AG04450 (cell line): ENCODE measurements at regions not wholly inside any gene's neighbourhood (a gene's known extent, or its start where the extent isn't known, plus 50 kb on each side); places are given as distances from the start of the nearest gene placed in this dataset.
"Not testable (repeated sequence)": the region's sequence is repeated elsewhere in the genome, so short reads cannot be mapped to it uniquely, and the experiment has no call there.

Source experiments
- CTCF ChIA-PET: fragments of 300-600, 350-600 bp; formaldehyde crosslinking; extraction: SDS; loops from one replicate; lab custom pipeline; 2022; ENCODE audit warnings: antibody characterized with exemption, inconsistent platforms; lab: Charles Lee
- POLR2A ChIA-PET: fragments of 350-600 bp; formaldehyde crosslinking; extraction: SDS; loops from one replicate; lab custom pipeline; 2021; ENCODE audit warnings: antibody characterized with exemption, inconsistent platforms; lab: Yijun Ruan, JAX
- DNase-seq: peaks from one replicate; pipeline ENCODE4 v3.0.0-alpha.2; 2011; ENCODE audit warnings: low read depth, low spot score
- H3K27ac ChIP-seq: one replicate; pipeline ENCODE4 v1.5.1; 2012; ENCODE audit warnings: low read depth, low read length, control low read depth
- H3K27me3 ChIP-seq: one replicate; pipeline ENCODE4 v1.6.0; 2012; ENCODE audit warnings: low read length; ENCODE audit not compliant: control insufficient read depth, insufficient read depth
- H3K4me3 ChIP-seq: 2 replicates; pipeline ENCODE4 v1.5.1; 2011; ENCODE audit warnings: mild to moderate bottlenecking, low read depth, low read length, control low read depth
- H3K9me3 ChIP-seq: 2 replicates; pipeline ENCODE4 v1.5.1; 2012; ENCODE audit warnings: low read length; ENCODE audit not compliant: control insufficient read depth, insufficient read depth
- CTCF ChIP-seq: IDR thresholded peaks from 2 replicates; pipeline ENCODE4 v1.5.1; 2011; ENCODE audit warnings: low read depth, low read length, control low read depth, inconsistent platforms

DNA sequence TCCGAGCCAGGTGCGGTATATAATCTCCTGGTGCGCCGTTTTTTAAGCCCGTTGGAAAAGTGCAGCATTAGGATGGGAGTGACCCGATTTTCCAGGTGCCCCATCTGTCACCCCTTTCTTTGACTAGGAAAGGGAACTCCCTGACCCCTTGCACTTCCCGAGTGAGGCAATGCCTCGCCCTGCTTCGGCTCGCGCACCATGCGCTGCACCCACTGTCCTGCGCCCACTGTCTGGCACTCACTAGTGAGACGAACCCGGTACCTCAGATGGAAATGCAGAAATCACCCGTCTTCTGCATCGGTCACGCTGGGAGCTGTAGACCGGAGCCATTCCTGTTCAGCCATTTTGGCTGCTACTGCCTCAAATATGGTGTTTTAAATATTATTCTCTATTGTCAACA is 198.0 kb downstream of the MEIS1 start:
- DNase-seq, H3K27ac ChIP-seq, H3K9me3 ChIP-seq, H3K27me3 ChIP-seq, CTCF ChIA-PET, POLR2A ChIA-PET, H3K4me3 ChIP-seq: not testable (repeated sequence)

- no peaks in the 10 kb centered on the region for H3K27me3 ChIP-seq
- ChIA-PET POLR2A (no interaction called here), CTCF (no interaction called here)
- TF ChIP-seq CTCF = no peak
- no peak overlapping the region for H3K4me3 ChIP-seq
- no peak for DNase-seq
- H3K27ac ChIP-seq = no peak overlapping the region
- H3K9me3 ChIP-seq = peaks cover 4% of the 10 kb centered on the region; the same call in 1 of the 2 replicates
Observed at GRCh38 chr2:66633631-66634030, 198.7 kb downstream of the MEIS1 start.

GRCh38 chr2:66634784-66635183 is 199.9 kb downstream of the MEIS1 start:
- Histone ChIP-seq H3K9me3 (peaks cover 4% of the 10 kb centered on the region; the same call in 1 of the 2 replicates), H3K27ac (no peak overlapping the region), H3K27me3 (no peaks in the 10 kb centered on the region), H3K4me3 (no peak overlapping the region)
- POLR2A ChIA-PET = no interaction called here
- no peak for DNase-seq
- CTCF ChIA-PET = no interaction called here
- no peak for TF ChIP-seq CTCF

- TF ChIP-seq CTCF = no peak
- Histone ChIP-seq H3K4me3 (no peak overlapping the region), H3K9me3 (no peaks in the 10 kb centered on the region), H3K27ac (no peak overlapping the region), H3K27me3 (no peaks in the 10 kb centered on the region)
- no peak for DNase-seq
- CTCF ChIA-PET = no interaction called here
- POLR2A ChIA-PET = no interaction called here
Observed at GRCh38 chr2:66641685-66642084, 206.8 kb downstream of the MEIS1 start.

DNA sequence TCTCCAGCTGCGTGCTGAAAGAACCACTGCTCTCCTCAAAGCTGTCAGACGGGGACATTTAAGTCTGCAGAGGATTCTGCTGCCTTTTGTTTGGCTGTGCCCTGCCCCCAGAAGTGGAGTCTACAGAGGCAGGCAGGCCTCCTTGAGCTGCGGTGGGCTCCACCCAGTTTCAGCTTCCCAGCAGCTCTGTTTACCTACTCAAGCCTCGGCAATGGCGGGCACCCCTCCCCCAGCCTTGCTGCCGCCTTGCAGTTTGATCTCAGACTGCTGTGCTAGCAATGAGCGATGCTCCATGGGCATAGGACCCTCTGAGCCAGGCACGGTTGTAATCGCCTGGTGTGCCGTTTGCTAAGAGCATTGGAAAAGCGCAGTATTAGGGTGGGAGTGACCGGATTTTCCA is 213.2 kb downstream of the MEIS1 start:
- H3K27me3 ChIP-seq, DNase-seq, POLR2A ChIA-PET, H3K27ac ChIP-seq, H3K4me3 ChIP-seq, H3K9me3 ChIP-seq, CTCF ChIA-PET: not testable (repeated sequence)

DNA sequence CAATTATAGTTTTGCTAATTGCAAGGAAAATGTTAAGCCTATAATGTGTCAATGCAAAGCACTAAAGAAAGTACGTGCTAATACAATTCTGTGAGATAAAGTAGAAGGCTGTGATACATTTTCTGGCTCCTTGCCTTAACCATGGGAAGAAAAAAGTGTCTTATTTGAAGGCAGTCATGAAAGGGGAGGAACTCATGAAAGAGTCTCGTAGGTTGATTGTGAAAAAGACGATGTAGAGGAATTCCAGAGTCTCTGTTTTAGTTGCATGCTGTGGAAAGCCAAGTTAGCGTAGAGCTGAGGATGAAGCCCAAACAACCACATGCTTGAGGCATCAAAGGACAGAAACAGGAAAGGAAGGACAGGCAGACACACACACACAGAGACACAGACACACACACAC is 214.1 kb downstream of the MEIS1 start:
- no peak overlapping the region for H3K4me3 ChIP-seq
- no peak for TF ChIP-seq CTCF
- no peaks in the 10 kb centered on the region for H3K9me3 ChIP-seq
- no peak overlapping the region for H3K27ac ChIP-seq
- DNase-seq = no peak
- no peaks in the 10 kb centered on the region for H3K27me3 ChIP-seq
- ChIA-PET CTCF (no interaction called here), POLR2A (no interaction called here)
